Parathyroid adenoma (tissue), 2 donors: ENCODE measurements at regions not wholly inside any gene's neighbourhood (a gene's known extent, or its start where the extent isn't known, plus 50 kb on each side); places are given as distances from the start of the nearest gene placed in this dataset.

Experiments
- H2AFZ ChIP-seq: fragments of 300-600 bp; sonication (generic); one replicate; pipeline ENCODE4 v1.7.0; 2017; ENCODE audit warnings: antibody characterized with exemption, mild to moderate bottlenecking
- H3K27ac ChIP-seq: fragments of 300-600 bp; sonication (generic); one replicate; pipeline ENCODE4 v1.7.0; 2017
- H3K27me3 ChIP-seq: fragments of 300-600 bp; sonication (generic); one replicate; pipeline ENCODE4 v1.7.0; 2017; ENCODE audit warnings: low read length; ENCODE audit not compliant: control insufficient read depth, insufficient read depth
- H3K36me3 ChIP-seq: fragments of 300-600 bp; sonication (generic); one replicate; pipeline ENCODE4 v1.7.0; 2017; ENCODE audit warnings: low read length; ENCODE audit not compliant: control insufficient read depth, insufficient read depth
- H3K4me1 ChIP-seq: fragments of 300-600 bp; sonication (generic); one replicate; pipeline ENCODE4 v1.7.0; 2017; ENCODE audit warnings: control low read depth
- H3K4me2 ChIP-seq: fragments of 300-600 bp; sonication (generic); one replicate; pipeline ENCODE4 v1.7.0; 2017; ENCODE audit warnings: low read length
- H3K4me3 ChIP-seq: fragments of 300-600 bp; sonication (generic); one replicate; pipeline ENCODE4 v1.7.0; 2017; ENCODE audit warnings: low read depth, low read length
- H3K79me2 ChIP-seq: fragments of 300-600 bp; sonication (generic); one replicate; pipeline ENCODE4 v1.7.0; 2017; ENCODE audit warnings: control low read depth
- H3K9ac ChIP-seq: fragments of 300-600 bp; sonication (generic); one replicate; pipeline ENCODE4 v1.7.0; 2017; ENCODE audit warnings: mild to moderate bottlenecking
- H3K9me3 ChIP-seq: fragments of 300-600 bp; sonication (generic); one replicate; pipeline ENCODE4 v1.7.0; 2017; ENCODE audit warnings: low read length; ENCODE audit not compliant: control insufficient read depth
- TF ChIP-seq, protein P1 (sequence below): fragments of 300-600 bp; sonication (generic); IDR thresholded peaks from one replicate; pipeline ENCODE4 v1.7.0; 2017; ENCODE audit warnings: antibody characterized with exemption, mild to moderate bottlenecking
- donor health status: primary hyperparathyroidism.

DNA sequence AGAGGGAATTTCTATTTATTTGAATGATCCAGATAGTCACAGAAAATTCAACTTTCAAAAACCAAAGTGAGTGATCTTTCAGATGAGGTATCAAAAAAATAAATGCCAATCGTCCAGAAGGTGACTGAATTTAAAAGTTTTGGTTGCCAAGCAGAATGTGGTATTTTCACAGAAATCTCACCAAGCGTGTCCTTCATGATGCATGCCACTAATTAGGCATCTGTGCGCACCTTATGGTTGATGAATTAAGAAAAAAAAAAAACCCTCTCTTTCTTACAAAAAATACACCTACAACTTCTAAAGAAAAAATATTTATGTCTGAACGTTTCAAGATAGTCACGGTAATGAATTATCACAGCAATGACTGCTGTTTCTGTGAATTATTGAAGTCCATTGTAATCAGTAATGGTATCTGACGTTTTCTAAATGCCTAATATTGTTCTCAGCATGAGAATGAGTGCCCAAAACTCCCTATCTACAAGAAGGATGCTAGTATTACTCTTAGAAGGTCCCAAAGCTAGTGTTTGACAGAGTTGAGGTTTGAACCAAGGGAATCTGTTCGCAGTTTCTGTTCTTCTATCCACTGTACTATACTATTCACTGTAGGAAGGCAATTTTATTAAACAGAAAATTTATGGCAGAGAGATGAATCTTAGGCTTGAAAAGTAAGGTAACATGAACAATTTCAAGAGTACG is 219.6 kb upstream of the NETO1 start:
- H3K27me3 ChIP-seq: no peaks in the 10 kb centered on the region
- H3K4me1 ChIP-seq: no peaks in the 10 kb centered on the region
- H3K36me3 ChIP-seq: no peaks in the 10 kb centered on the region
- no peak overlapping the region for H3K4me3 ChIP-seq
- H3K4me2 ChIP-seq: no peak overlapping the region
- H2AFZ ChIP-seq: no peak overlapping the region
- H3K79me2 ChIP-seq: no peaks in the 10 kb centered on the region
- H3K9me3 ChIP-seq: no peaks in the 10 kb centered on the region
- H3K9ac ChIP-seq: no peak overlapping the region
- H3K27ac ChIP-seq: no peak overlapping the region
- TF ChIP-seq, protein P1, sequence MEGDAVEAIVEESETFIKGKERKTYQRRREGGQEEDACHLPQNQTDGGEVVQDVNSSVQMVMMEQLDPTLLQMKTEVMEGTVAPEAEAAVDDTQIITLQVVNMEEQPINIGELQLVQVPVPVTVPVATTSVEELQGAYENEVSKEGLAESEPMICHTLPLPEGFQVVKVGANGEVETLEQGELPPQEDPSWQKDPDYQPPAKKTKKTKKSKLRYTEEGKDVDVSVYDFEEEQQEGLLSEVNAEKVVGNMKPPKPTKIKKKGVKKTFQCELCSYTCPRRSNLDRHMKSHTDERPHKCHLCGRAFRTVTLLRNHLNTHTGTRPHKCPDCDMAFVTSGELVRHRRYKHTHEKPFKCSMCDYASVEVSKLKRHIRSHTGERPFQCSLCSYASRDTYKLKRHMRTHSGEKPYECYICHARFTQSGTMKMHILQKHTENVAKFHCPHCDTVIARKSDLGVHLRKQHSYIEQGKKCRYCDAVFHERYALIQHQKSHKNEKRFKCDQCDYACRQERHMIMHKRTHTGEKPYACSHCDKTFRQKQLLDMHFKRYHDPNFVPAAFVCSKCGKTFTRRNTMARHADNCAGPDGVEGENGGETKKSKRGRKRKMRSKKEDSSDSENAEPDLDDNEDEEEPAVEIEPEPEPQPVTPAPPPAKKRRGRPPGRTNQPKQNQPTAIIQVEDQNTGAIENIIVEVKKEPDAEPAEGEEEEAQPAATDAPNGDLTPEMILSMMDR: no peak

DNA sequence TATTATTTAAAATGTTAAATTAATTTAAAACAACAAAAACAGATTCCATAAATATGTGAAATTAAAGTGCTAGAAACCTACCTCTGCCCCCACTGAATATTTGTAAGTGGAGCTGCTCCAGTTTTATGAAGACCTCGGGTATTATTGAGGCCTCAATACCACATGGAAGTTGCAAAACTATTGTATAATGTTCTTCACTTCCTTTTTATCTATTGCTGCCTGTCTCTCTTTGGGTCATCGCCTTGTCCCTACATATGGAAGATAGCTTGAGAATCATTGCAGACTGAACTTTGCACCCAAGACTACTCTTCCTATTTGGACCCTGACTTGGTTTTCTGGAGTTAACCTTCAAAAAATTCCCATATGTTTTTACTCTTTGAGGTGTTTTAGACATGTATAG is 212.1 kb upstream of the NETO1 start:
- no peaks in the 10 kb centered on the region for H3K4me1 ChIP-seq
- no peak overlapping the region for H3K4me2 ChIP-seq
- no peak overlapping the region for H3K27ac ChIP-seq
- H3K9me3 ChIP-seq: no peaks in the 10 kb centered on the region
- no peaks in the 10 kb centered on the region for H3K36me3 ChIP-seq
- TF ChIP-seq, protein P1: no peak
- H3K4me3 ChIP-seq: no peak overlapping the region
- no peaks in the 10 kb centered on the region for H3K79me2 ChIP-seq
- H2AFZ ChIP-seq: no peak overlapping the region
- no peak overlapping the region for H3K9ac ChIP-seq
- no peaks in the 10 kb centered on the region for H3K27me3 ChIP-seq

DNA sequence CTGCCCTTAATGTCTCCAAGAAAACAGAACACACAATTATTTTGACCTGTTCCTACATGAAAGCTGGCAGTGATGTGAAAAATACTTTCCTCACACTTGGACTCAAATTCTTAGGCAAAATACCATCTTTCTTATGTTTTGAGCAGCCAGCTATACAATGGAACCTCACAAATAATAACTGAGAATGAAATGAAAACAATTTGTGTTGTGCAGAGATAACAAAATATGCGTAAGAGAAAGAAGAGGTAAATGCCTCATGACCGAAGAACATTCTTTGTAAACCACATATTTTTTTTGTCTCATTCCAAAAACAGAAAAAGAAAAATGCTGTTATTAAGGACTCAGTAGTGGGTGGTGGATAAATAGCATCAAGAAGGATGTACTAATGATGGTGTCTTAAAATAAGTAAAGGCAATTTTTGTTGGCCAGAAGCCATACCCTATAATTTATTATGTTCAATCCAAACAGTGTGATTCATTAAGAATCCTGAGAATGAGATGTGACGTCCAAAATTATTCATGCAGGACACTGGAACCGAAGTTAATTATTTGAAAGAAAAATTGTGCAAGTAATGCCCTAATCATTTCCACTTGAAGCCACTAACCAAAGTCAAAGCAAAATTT is 193.0 kb upstream of the NETO1 start:
- H3K9me3 ChIP-seq: no peaks in the 10 kb centered on the region
- no peak overlapping the region for H3K9ac ChIP-seq
- no peak overlapping the region for H2AFZ ChIP-seq
- H3K36me3 ChIP-seq: no peaks in the 10 kb centered on the region
- no peaks in the 10 kb centered on the region for H3K79me2 ChIP-seq
- no peaks in the 10 kb centered on the region for H3K4me1 ChIP-seq
- TF ChIP-seq, protein P1: no peak
- H3K4me2 ChIP-seq: no peak overlapping the region
- H3K27ac ChIP-seq: no peak overlapping the region
- no peaks in the 10 kb centered on the region for H3K27me3 ChIP-seq
- no peak overlapping the region for H3K4me3 ChIP-seq

GRCh38 chr18:73059280-73059679 is 191.5 kb upstream of the NETO1 start:
- no peaks in the 10 kb centered on the region for H3K36me3 ChIP-seq
- TF ChIP-seq, protein P1: no peak
- H3K79me2 ChIP-seq: no peaks in the 10 kb centered on the region
- H3K4me2 ChIP-seq: no peak overlapping the region
- H3K4me1 ChIP-seq: no peaks in the 10 kb centered on the region
- H3K27me3 ChIP-seq: no peaks in the 10 kb centered on the region
- no peak overlapping the region for H3K27ac ChIP-seq
- no peaks in the 10 kb centered on the region for H3K9me3 ChIP-seq
- no peak overlapping the region for H2AFZ ChIP-seq
- H3K4me3 ChIP-seq: no peak overlapping the region
- no peak overlapping the region for H3K9ac ChIP-seq

- H3K4me3 ChIP-seq: no peak overlapping the region
- H2AFZ ChIP-seq: no peak overlapping the region
- H3K4me1 ChIP-seq: no peaks in the 10 kb centered on the region
- H3K9me3 ChIP-seq: no peaks in the 10 kb centered on the region
- no peak overlapping the region for H3K9ac ChIP-seq
- TF ChIP-seq, protein P1: no peak
- H3K4me2 ChIP-seq: no peak overlapping the region
- H3K36me3 ChIP-seq: no peaks in the 10 kb centered on the region
- no peaks in the 10 kb centered on the region for H3K79me2 ChIP-seq
- no peak overlapping the region for H3K27ac ChIP-seq
- no peaks in the 10 kb centered on the region for H3K27me3 ChIP-seq
These were observed 179.9 kb upstream of the NETO1 start for GRCh38 chr18:73047688-73048087.
